ENCODE measurements at regions not wholly inside any gene's neighbourhood (a gene's known extent, or its start where the extent isn't known, plus 50 kb on each side); places are given as distances from the start of the nearest gene placed in this dataset.

- DNase-seq (ENCODE audit: low spot score) = no peak
- TF ChIP-seq REST (IDR thresholded peaks at IDR 0.05) (no peak), HNF4G (IDR thresholded peaks at IDR 0.05) (no peak), CTCF (IDR thresholded peaks at IDR 0.05; ENCODE audit: low read depth, low read length, missing input control) (no peak), GABPA (IDR thresholded peaks at IDR 0.05 in 1 of 2, conservative IDR thresholded peaks at IDR 0.05 in 1 of 2) (no peak), NR2F2 (IDR thresholded peaks at IDR 0.05) (no peak), RAD21 (IDR thresholded peaks at IDR 0.05) (no peak), MAX (IDR thresholded peaks at IDR 0.05) (no peak), HNF4A (conservative IDR thresholded peaks at IDR 0.05) (no peak), ATF3 (IDR thresholded peaks at IDR 0.05) (no peak), FOXA2 (IDR thresholded peaks at IDR 0.05) (no peak), ZBTB33 (IDR thresholded peaks at IDR 0.05) (no peak), TAF1 (conservative IDR thresholded peaks at IDR 0.05) (no peak), SP1 (IDR thresholded peaks at IDR 0.05) (no peak), YY1 (IDR thresholded peaks at IDR 0.05) (no peak), JUND (IDR thresholded peaks at IDR 0.05) (no peak), RXRA (IDR thresholded peaks at IDR 0.05) (no peak), EGR1 (IDR thresholded peaks at IDR 0.05; ENCODE audit: low read depth in 2 of 2) (no peak), FOXA1 (IDR thresholded peaks at IDR 0.05) (no peak)
Observed at GRCh38 chr10:107565014-107565413, 400.5 kb upstream of the SORCS1 start.

More at GRCh38 chr10:107565014-107565413, 400.5 kb upstream of the SORCS1 start:
- Histone ChIP-seq H3K36me3 (ENCODE audit: control insufficient read depth in 4 of 4, insufficient read depth in 3 of 4, low read depth in 1 of 4, low read length in 3 of 4) (no peaks in the 10 kb centered on the region), H3K9me3 (ENCODE audit: control insufficient read depth in 4 of 4, low read length in 3 of 4) (no peaks in the 10 kb centered on the region), H3K27me3 (ENCODE audit: control insufficient read depth in 4 of 4, insufficient read depth in 4 of 4, low read length in 3 of 4) (no peaks in the 10 kb centered on the region), H3K4me1 (ENCODE audit: control insufficient read depth in 4 of 4, insufficient read depth in 4 of 4, low read length in 3 of 4) (no peaks in the 10 kb centered on the region), H3K4me3 (ENCODE audit: low read depth in 1 of 3, low read length in 3 of 3) (no peak overlapping the region), H3K27ac (ENCODE audit: low read depth in 1 of 2, low read length in 2 of 2) (no peak overlapping the region), H3K9ac (ENCODE audit: low read depth in 1 of 2, low read length in 2 of 2) (no peak overlapping the region)

All from liver (tissue), 7 donors.